Epidermal melanocyte (primary cell): ENCODE measurements at regions not wholly inside any gene's neighbourhood (a gene's known extent, or its start where the extent isn't known, plus 50 kb on each side); places are given as distances from the start of the nearest gene placed in this dataset.

Experiments used
- DNase-seq: peaks from one replicate; pipeline ENCODE4 v3.0.0; 2011; ENCODE audit warnings: low spot score; ENCODE audit not compliant: insufficient read length

GRCh38 chr5:18032744-18033143 is 398.5 kb downstream of the TAF11L14 start:
- DNase-seq: no peak

GRCh38 chr5:18036531-18036930 is 402.3 kb downstream of the TAF11L14 start:
- DNase-seq: no peak

DNA sequence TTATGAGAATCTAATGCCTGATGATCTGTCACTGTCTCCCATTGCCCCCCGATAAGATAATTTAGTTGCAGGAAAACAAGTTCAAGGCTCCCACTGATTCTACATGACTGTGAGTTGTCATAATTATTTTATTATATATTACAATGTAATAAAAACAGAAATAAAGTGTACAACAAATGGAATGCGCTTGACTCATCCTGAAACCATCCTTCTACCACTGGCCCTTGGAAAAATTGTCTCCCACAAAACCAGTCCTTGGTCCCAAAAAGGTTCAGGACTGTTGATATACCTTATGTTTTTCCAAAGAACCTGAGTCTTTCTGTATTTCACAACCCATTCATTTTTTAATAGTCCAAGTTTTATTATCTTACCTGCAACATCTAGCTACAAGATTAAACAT is 403.5 kb downstream of the TAF11L14 start:
- DNase-seq: no peak

DNA sequence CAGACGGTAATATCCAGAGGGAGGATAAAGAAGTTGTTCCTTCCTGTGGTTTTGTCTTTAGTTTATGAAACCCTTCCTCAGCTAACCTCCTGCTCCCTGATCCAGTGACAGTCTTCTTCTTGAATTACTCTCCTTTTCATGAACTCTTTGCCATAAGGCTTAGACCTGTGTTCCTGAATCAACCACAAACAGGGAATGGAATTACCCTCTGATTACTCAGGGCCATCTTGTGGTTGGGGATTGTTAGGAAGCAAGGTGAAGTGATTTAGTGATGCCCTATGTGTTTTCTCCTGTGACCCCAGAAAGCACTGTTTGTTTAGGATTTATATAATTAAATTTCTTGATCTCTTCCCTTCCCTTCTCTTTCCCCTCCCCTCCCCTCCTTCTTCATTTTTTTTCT is 409.1 kb downstream of the TAF11L14 start:
- DNase-seq: no peak

GRCh38 chr5:18048449-18048848 is 414.2 kb downstream of the TAF11L14 start:
- no peak for DNase-seq

DNA sequence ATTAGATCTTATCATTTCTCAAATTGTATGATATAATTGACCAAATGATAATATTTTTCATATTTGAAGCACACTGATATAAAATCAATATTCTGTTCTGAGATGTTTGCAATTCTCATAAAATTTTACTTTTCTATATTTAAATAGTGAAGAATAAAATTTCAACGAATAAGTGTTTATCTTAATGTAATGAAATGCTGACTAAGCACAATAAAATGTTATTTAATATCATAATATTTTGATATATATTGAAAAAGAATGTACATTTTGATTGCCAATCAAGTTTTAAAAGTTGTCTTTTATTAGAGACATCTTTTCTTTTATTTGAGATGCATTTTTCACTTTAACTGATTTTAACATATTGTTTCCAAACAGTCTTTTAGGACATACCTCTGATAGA is 416.1 kb downstream of the TAF11L14 start:
- DNase-seq: no peak

GRCh38 chr5:18050776-18051175 is 416.5 kb downstream of the TAF11L14 start:
- no peak for DNase-seq

- DNase-seq: no peak
Observed at GRCh38 chr5:18051953-18052352, 417.7 kb downstream of the TAF11L14 start.

DNA sequence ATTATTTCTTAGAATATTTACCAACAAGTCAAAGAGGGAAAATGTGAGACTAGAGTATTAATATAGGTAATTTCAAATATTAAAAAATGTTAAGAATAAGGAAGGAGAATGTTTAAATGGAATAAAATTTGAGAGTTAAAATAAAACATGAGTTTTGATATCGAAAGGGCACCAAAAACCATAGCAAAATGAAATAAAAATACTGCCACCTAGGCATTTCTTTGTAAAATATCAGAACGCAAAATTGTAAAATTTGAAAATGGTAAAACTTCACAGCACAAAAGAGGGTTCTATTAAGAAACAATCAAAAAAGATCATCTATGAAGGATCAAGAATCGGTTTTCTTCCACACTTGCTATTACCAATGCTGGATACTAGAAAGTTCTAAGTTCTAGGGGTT is 418.3 kb downstream of the TAF11L14 start:
- no peak for DNase-seq

DNA sequence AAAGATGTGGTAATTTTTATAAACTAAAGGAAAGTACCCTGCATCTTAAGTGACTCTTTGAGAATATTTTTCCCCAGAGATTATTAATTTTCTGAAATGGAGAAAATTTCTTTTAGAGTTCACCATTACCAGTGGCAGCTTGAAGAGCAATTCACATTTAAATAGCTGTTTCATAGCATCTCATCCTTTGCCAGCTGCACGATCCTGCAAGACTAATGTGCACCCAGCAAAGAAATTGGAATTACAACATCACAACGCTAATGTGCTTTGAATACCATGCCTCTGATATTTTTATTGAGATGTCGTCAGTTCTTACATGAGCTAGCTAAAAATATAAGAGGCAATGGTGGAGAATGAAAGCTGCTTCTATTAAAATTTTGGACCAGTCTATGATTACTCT is 423.5 kb downstream of the TAF11L14 start:
- no peak for DNase-seq

- DNase-seq: no peak
Observed at GRCh38 chr5:18067615-18068014, 433.4 kb downstream of the TAF11L14 start.

- DNase-seq: no peak
Observed at GRCh38 chr5:18068826-18069225, 434.6 kb downstream of the TAF11L14 start.

GRCh38 chr5:18069790-18070189 is 435.5 kb downstream of the TAF11L14 start:
- DNase-seq: no peak

- DNase-seq: no peak
Observed at GRCh38 chr5:18072600-18072999, 438.3 kb downstream of the TAF11L14 start.

DNA sequence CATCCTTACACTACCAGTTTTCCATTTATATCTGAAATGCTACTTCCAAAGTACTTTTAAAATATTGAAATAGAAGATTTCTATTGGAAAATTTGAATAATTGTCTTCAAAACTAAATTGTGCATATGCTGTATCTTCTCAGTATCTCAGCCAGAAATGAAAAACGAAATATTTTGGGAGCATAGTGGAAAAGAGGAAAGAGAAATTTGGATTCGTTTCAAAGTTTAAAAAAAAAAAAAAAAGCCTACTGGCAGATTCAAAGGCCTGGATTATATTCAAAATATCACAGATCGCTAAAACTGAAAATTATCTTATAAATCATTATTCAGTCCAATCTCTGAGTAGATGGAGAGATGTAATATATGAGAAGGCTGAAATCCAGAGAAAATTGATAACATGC is 440.7 kb downstream of the TAF11L14 start:
- DNase-seq: no peak

DNA sequence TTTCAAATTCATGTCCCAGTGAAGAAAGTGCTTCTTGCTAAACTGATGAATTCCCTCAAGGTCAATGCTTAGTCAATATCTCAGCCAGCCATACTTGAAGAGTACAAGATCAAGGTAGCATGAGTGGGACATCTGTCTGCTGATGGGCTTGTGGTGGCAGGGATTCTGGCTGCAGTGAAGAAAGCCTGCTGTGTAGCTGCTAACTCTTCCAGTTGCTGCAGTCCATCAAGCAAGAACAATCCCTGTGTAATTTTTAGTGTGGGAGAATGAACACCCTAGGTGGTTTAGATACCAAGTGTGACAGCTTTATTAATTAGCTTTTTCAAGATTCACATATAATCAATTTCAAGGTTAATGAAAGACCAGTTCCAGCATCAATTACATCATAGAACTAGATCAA is 443.9 kb downstream of the TAF11L14 start:
- DNase-seq: no peak

DNA sequence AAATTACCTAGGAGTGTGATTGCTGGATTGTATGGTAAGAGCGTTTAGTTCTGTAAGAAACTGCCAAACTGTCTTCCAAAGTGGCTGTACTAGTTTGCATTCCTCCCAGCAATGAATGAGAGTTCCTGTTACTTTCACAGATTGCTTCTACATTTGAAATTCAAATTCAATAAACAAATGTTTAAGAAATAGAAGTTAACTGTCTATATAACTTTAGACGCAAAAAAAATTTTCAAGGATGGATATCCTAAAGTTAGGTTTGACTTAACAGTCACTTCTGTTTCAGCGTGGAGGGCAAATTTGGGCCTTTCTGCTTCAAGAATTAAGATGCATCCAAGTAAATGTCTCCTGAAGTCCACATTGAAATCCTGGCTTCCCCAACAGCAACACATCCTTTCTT is 445.6 kb downstream of the TAF11L14 start:
- DNase-seq: no peak

DNA sequence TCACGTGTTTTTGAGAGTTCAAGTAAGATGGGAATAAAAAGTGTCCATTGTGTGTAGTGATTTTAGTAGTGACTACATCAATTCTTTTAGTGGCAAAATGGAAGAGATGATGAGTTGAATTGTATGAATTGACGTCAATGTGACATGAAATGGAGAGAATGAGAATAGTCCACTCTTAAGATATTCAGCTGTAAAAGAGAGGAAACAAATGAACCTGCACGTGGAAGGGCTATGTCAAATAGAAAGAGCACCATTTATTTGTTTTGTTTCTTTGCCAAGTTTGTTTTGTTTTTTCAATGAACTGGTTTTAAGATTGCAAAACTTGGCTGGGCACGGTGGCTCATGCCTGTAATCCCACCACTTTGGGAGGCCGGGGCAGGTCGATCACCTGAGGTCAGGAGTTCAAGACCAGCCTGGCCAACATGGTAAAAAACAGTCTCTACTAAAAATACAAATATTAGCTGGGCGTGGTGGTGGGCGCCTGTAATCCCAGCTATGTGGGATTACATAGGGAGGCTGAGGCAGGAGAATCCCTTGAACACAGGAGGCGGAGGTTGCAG is 453.8 kb downstream of the TAF11L14 start:
- no peak for DNase-seq

DNA sequence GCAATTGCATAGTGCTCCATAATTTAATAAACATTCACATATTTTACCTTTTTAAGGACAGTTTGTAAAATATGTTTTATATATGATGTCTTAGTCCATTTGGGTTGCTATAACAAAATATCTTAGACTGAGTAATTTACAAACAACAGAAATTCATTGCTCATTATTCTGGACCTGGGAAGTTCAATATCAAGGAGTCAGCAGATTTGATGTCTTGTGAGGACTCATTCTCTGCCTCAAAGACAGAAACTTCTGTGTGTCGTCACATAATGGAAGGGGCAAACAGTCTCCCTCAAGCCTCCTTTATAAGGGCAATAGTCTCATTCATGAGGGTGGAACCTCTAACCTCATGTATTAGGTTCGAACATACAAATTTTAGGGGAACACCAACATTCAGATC is 455.9 kb downstream of the TAF11L14 start:
- DNase-seq: no peak

- no peak for DNase-seq
Observed at GRCh38 chr5:18091142-18091541, 456.9 kb downstream of the TAF11L14 start.

GRCh38 chr5:18091758-18092157 is 457.5 kb downstream of the TAF11L14 start:
- DNase-seq: no peak

DNA sequence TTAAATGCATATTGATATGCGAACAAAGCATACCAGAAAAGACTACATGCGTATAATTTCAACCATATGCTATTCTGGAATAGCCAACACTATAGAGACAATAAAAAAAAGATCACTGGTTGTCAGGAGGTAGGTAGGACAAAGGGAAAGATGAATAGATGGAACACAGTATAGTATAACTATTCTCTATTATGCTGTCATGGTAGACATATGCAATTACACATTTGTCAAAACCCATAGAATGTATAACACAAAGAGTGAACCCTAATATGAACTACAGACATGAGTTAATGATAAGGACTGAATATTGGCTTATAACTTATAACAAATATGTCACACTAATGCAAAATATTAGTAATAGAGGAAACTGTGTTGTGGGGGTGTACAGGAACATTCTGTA is 460.8 kb downstream of the TAF11L14 start:
- no peak for DNase-seq

DNA sequence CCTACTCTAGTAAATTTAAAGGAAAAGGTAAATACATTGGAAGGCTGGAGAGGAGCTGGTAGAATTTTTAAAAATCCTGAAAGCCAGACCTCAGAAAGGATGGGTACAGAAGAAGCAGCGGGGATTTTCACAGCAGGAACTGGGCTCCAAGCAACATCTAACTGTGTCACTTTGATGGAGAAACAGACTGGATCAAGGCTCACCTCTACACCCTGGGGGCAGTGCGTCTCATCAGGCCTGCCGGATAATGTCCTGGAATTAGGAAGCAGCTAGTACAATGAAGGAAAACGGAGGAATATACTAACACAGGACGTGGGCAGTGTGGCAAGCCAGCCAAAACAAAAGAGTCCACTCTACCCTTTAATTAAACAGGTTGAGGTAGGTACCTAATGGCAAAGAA is 463.6 kb downstream of the TAF11L14 start:
- no peak for DNase-seq

- DNase-seq: no peak
Observed at GRCh38 chr5:18098691-18099090, 464.4 kb downstream of the TAF11L14 start.
